HFFc6 (cell line): ENCODE measurements at regions not wholly inside any gene's neighbourhood (a gene's known extent, or its start where the extent isn't known, plus 50 kb on each side); places are given as distances from the start of the nearest gene placed in this dataset.

Experiments
- DNase-seq: peaks from one replicate; pipeline ENCODE4 v3.0.0-alpha.2; 2018
- H3K27ac Mint-ChIP-seq: 2 replicates; pipeline ENCODE4 v1.8.0; 2020; ENCODE audit warnings: mild to moderate bottlenecking, mixed read lengths
- H3K27me3 Mint-ChIP-seq: 2 replicates; pipeline ENCODE4 v1.8.0; 2021; ENCODE audit warnings: mild to moderate bottlenecking, moderate library complexity, mixed read lengths; ENCODE audit not compliant: insufficient read depth
- H3K36me3 Mint-ChIP-seq: 2 replicates; pipeline ENCODE4 v1.8.0; 2021; ENCODE audit warnings: low read depth, mixed read lengths
- H3K4me1 Mint-ChIP-seq: 2 replicates; pipeline ENCODE4 v1.8.0; 2020; ENCODE audit warnings: low read depth, mixed read lengths
- H3K4me3 Mint-ChIP-seq: 2 replicates; pipeline ENCODE4 v1.8.0; 2020; ENCODE audit warnings: mild to moderate bottlenecking, moderate library complexity, mixed read lengths
- H3K9me3 Mint-ChIP-seq: 2 replicates; pipeline ENCODE4 v1.8.0; 2020; ENCODE audit warnings: mild to moderate bottlenecking, mixed read lengths
- TF ChIP-seq, protein P1 (sequence below): fragments of 200-600 bp; sonication (generic); IDR thresholded peaks from 2 replicates; pipeline ENCODE4 v1.5.0; 2021; ENCODE audit warnings: antibody characterized with exemption, mild to moderate bottlenecking

DNA sequence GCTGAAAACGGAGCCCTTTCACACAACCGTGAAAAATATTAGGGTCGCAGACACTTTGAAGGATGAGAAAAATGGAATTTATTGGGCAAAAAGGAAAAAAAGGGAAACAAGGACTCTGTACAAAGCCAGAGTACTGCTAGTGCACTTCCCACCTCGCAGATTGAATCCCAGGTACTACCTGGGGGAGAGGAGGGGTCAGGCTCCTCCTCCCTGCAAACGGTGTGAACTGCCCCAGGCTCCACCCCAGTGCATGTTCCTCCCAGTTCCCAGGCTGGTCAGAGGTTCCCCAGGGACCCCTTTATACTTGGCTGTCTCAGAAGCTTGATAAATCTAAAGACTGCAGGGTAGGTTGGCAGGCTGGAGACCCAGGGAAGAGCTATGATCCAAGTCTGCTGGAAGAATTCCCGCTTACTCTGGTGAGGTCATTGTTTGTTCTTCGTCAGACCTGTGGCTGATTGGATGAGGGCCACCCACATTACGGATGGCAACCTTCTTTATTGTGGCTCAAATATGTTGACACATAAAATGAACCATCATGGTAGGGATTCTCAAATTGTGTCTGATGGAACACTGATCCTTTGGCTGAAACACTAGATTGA, 290.4 kb upstream of the POU3F3 start:
- Mint-ChIP-seq H3K27me3 (no peaks in the 10 kb centered on the region), H3K4me1 (no peaks in the 10 kb centered on the region), H3K36me3 (no peaks in the 10 kb centered on the region), H3K4me3 (no peak overlapping the region), H3K27ac (no peak overlapping the region), H3K9me3 (peaks cover 40% of the 10 kb centered on the region)
- no peak for DNase-seq
- TF ChIP-seq, protein P1, sequence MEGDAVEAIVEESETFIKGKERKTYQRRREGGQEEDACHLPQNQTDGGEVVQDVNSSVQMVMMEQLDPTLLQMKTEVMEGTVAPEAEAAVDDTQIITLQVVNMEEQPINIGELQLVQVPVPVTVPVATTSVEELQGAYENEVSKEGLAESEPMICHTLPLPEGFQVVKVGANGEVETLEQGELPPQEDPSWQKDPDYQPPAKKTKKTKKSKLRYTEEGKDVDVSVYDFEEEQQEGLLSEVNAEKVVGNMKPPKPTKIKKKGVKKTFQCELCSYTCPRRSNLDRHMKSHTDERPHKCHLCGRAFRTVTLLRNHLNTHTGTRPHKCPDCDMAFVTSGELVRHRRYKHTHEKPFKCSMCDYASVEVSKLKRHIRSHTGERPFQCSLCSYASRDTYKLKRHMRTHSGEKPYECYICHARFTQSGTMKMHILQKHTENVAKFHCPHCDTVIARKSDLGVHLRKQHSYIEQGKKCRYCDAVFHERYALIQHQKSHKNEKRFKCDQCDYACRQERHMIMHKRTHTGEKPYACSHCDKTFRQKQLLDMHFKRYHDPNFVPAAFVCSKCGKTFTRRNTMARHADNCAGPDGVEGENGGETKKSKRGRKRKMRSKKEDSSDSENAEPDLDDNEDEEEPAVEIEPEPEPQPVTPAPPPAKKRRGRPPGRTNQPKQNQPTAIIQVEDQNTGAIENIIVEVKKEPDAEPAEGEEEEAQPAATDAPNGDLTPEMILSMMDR = no peak

DNA sequence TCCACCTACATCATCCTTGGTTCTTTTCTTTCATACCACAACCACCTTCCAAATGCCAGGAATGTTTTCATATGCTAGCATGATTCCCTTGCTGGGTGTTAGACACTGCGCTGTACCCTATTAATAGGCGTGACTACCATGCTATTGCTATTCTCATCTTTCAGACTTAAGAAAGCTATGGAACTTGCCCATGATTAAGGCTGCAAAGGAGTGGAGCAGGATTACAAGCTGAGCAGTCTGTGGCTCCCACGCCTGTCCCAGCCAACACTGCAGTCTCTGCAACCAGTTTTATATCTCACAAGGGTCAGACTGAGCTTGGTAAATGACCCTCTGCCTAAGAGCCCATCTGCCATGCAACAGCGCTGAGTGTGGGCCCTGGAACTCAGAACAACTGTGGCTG, 285.7 kb upstream of the POU3F3 start:
- H3K36me3 Mint-ChIP-seq = no peaks in the 10 kb centered on the region
- TF ChIP-seq, protein P1 = no peak
- peaks cover 43% of the 10 kb centered on the region for H3K9me3 Mint-ChIP-seq
- no peak for DNase-seq
- H3K27me3 Mint-ChIP-seq = no peaks in the 10 kb centered on the region
- no peak overlapping the region for H3K27ac Mint-ChIP-seq
- no peaks in the 10 kb centered on the region for H3K4me1 Mint-ChIP-seq
- no peak overlapping the region for H3K4me3 Mint-ChIP-seq

DNA sequence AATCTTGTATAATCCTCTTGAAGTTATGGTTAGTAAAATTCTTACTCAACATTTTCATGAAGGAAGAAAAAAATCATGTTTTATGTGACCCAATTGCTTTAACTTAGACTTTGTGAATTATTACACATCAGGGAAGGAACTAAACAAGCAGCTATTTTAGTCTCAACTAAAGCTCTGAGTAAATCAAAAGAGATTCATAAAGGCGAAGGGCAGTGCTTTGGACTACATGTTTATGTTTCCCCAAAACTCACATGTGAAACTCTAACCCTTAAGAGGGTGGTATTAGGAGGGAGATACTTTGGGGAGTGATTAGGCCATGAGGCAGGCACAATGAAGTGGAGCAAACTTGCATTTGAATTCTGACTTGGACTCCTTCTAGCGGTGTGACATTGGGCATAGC, 283.7 kb upstream of the POU3F3 start:
- DNase-seq = no peak
- Mint-ChIP-seq H3K9me3 (peaks cover 38% of the 10 kb centered on the region), H3K36me3 (no peaks in the 10 kb centered on the region), H3K4me3 (no peak overlapping the region), H3K27me3 (no peaks in the 10 kb centered on the region), H3K4me1 (no peaks in the 10 kb centered on the region), H3K27ac (no peak overlapping the region)
- TF ChIP-seq, protein P1 = no peak

DNA sequence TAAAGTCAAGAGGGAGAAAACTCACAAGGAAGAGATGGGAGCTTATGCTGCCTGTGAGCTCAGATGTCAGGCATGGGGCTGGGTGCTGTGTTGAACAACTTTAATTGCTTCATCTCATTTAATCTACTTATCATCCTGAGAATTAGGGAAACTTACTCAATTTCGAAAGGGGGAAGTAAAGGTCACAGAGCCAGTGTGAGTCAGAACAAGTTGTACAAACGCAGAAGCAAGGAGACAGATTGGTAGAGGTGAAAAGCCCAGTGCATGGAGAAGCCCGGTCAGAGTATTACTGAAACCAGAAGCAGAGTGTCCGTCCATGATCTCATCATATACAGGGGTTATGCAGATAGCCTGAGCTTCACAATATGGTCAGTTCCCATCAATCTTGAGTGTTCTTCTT, 281.1 kb upstream of the POU3F3 start:
- Mint-ChIP-seq H3K27ac (no peak overlapping the region), H3K4me1 (no peaks in the 10 kb centered on the region), H3K4me3 (no peak overlapping the region), H3K9me3 (peaks cover 45% of the 10 kb centered on the region), H3K27me3 (no peaks in the 10 kb centered on the region), H3K36me3 (no peaks in the 10 kb centered on the region)
- TF ChIP-seq, protein P1 = no peak
- DNase-seq = no peak

DNA sequence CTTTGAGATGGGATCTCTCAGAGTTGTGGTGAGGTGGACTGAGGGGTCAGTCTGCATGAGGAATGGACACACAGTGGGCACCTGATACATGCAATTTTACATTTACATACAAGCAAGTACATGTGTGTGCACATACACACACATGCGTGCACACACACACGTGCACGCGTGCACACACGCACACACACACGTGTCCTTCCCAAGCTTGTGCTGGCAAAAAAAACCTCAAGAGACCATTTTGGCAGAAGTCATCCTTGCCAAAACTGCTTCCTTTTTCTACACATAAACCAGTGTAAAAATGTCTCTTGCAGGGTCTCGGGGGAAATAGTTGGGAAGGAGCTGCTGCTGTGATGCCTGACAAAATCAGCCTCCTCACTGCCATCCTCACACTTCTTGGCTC, 279.5 kb upstream of the POU3F3 start:
- TF ChIP-seq, protein P1 = no peak
- no peak overlapping the region for H3K4me3 Mint-ChIP-seq
- no peaks in the 10 kb centered on the region for H3K27me3 Mint-ChIP-seq
- H3K4me1 Mint-ChIP-seq = no peaks in the 10 kb centered on the region
- no peaks in the 10 kb centered on the region for H3K36me3 Mint-ChIP-seq
- DNase-seq = no peak
- peaks cover 49% of the 10 kb centered on the region for H3K9me3 Mint-ChIP-seq
- H3K27ac Mint-ChIP-seq = no peak overlapping the region

DNA sequence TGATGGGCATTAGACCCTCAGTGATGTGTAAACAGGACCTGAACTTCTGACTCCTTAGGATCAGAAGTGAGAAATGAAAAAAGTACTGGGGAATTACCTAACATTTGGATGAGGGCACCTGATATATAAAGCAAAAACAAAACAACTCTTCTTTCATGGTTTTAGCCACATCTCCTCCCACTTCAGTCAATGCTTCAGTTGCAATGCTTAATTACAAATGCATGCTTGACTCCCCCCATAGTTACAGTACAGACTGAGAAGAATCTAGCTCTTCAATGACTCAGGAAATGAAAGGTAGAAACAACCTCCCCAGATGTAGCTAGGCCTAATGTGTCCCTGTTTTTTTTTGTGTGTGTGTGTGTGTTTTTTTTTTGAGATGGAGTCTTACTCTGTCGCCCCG, 276.8 kb upstream of the POU3F3 start:
- DNase-seq = no peak
- Mint-ChIP-seq H3K36me3 (no peaks in the 10 kb centered on the region), H3K27ac (no peak overlapping the region), H3K4me3 (no peak overlapping the region), H3K27me3 (no peaks in the 10 kb centered on the region), H3K4me1 (no peaks in the 10 kb centered on the region), H3K9me3 (peaks cover 45% of the 10 kb centered on the region)
- TF ChIP-seq, protein P1 = no peak
